Type B pancreatic cell (in vitro differentiated cells): ENCODE measurements at regions not wholly inside any gene's neighbourhood (a gene's known extent, or its start where the extent isn't known, plus 50 kb on each side); places are given as distances from the start of the nearest gene placed in this dataset.

Experiments used
- DNase-seq: peaks from one replicate; pipeline ENCODE4 v3.0.0; 2021; ENCODE audit warnings: mixed read lengths; ENCODE audit not compliant: unreplicated experiment; ENCODE audit errors: extremely low spot score
- H3K27ac Mint-ChIP-seq: 2 replicates; pipeline ENCODE4 v1.8.0; 2021; ENCODE audit warnings: mild to moderate bottlenecking, mixed read lengths
- H3K27me3 Mint-ChIP-seq: 2 replicates; pipeline ENCODE4 v1.8.0; 2021; ENCODE audit warnings: mixed read lengths
- H3K36me3 Mint-ChIP-seq: 2 replicates; pipeline ENCODE4 v1.8.0; 2021; ENCODE audit warnings: mixed read lengths
- H3K4me1 Mint-ChIP-seq: one replicate; pipeline ENCODE4 v1.8.0; 2021; ENCODE audit warnings: mixed read lengths; ENCODE audit not compliant: unreplicated experiment
- H3K4me3 Mint-ChIP-seq: 2 replicates; pipeline ENCODE4 v1.8.0; 2021; ENCODE audit warnings: mild to moderate bottlenecking, mixed read lengths
- H3K9me3 Mint-ChIP-seq: 2 replicates; pipeline ENCODE4 v1.8.0; 2021; ENCODE audit warnings: mixed read lengths
- TF ChIP-seq, protein P1 (sequence below): fragments of 200-600 bp; sonication (generic); conservative IDR thresholded peaks from 2 replicates; pipeline ENCODE4 v1.5.0; 2021; ENCODE audit warnings: antibody characterized with exemption, mild to moderate bottlenecking

- Mint-ChIP-seq H3K4me1 (no peaks in the 10 kb centered on the region), H3K9me3 (no peaks in the 10 kb centered on the region), H3K27me3 (peaks cover 25% of the 10 kb centered on the region), H3K36me3 (no peaks in the 10 kb centered on the region), H3K27ac (no peak overlapping the region), H3K4me3 (no peak overlapping the region)
- DNase-seq = no peak
- TF ChIP-seq, protein P1, sequence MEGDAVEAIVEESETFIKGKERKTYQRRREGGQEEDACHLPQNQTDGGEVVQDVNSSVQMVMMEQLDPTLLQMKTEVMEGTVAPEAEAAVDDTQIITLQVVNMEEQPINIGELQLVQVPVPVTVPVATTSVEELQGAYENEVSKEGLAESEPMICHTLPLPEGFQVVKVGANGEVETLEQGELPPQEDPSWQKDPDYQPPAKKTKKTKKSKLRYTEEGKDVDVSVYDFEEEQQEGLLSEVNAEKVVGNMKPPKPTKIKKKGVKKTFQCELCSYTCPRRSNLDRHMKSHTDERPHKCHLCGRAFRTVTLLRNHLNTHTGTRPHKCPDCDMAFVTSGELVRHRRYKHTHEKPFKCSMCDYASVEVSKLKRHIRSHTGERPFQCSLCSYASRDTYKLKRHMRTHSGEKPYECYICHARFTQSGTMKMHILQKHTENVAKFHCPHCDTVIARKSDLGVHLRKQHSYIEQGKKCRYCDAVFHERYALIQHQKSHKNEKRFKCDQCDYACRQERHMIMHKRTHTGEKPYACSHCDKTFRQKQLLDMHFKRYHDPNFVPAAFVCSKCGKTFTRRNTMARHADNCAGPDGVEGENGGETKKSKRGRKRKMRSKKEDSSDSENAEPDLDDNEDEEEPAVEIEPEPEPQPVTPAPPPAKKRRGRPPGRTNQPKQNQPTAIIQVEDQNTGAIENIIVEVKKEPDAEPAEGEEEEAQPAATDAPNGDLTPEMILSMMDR = no peak
Observed at GRCh38 chr18:77784759-77785379, 535.2 kb downstream of the GALR1 start.

GRCh38 chr18:77785415-77785975 lies 535.8 kb downstream of the GALR1 start:
- no peaks in the 10 kb centered on the region for H3K9me3 Mint-ChIP-seq
- H3K4me1 Mint-ChIP-seq = no peaks in the 10 kb centered on the region
- DNase-seq = no peak
- TF ChIP-seq, protein P1 = no peak
- no peak overlapping the region for H3K4me3 Mint-ChIP-seq
- peaks cover 28% of the 10 kb centered on the region for H3K27me3 Mint-ChIP-seq
- H3K36me3 Mint-ChIP-seq = no peaks in the 10 kb centered on the region
- no peak overlapping the region for H3K27ac Mint-ChIP-seq

- DNase-seq = no peak
- Mint-ChIP-seq H3K27ac (no peak overlapping the region), H3K27me3 (peaks cover 7% of the 10 kb centered on the region), H3K9me3 (no peaks in the 10 kb centered on the region), H3K36me3 (no peaks in the 10 kb centered on the region), H3K4me3 (no peak overlapping the region), H3K4me1 (no peaks in the 10 kb centered on the region)
- TF ChIP-seq, protein P1 = no peak
Observed at GRCh38 chr18:77803024-77803423, 553.4 kb downstream of the GALR1 start.

GRCh38 chr18:77804382-77804781 lies 554.7 kb downstream of the GALR1 start:
- TF ChIP-seq, protein P1 = no peak
- Mint-ChIP-seq H3K4me1 (no peaks in the 10 kb centered on the region), H3K36me3 (no peaks in the 10 kb centered on the region), H3K27me3 (peaks cover 7% of the 10 kb centered on the region), H3K27ac (no peak overlapping the region), H3K9me3 (no peaks in the 10 kb centered on the region), H3K4me3 (no peak overlapping the region)
- no peak for DNase-seq

DNA sequence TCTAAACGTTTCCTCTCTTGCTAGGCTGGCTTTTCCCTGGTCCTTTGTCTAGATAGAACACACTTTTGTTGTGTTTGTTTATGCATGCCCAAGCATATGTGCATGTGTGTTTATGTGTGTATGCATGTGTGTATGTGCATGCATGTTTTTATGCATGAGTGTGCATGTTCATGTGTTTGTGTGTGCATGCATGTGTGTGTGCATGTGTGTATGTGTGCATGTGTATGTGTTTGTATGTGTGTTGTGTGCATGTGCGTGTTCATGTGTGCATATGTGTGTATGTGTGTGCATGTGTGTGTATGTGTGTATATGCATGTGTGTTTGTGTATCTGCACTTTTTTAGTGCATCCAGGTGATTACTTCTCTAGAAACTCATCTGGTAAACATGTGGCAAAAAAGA lies 558.0 kb downstream of the GALR1 start:
- Mint-ChIP-seq H3K36me3 (no peaks in the 10 kb centered on the region), H3K27me3 (peaks cover 7% of the 10 kb centered on the region), H3K27ac (no peak overlapping the region), H3K9me3 (no peaks in the 10 kb centered on the region), H3K4me1 (no peaks in the 10 kb centered on the region), H3K4me3 (no peak overlapping the region)
- TF ChIP-seq, protein P1 = no peak
- DNase-seq = no peak
